NCI-H1092 treated with DMSO at 0.1 percent for 48 hours (cell line): ENCODE measurements at regions not wholly inside any gene's neighbourhood (a gene's known extent, or its start where the extent isn't known, plus 50 kb on each side); places are given as distances from the start of the nearest gene placed in this dataset.
"Not testable (repeated sequence)": the region's sequence is repeated elsewhere in the genome, so short reads cannot be mapped to it uniquely, and the experiment has no call there.

Source experiments
- DNase-seq: peaks from one replicate; lab custom pipeline; 2025; lab: John Stamatoyannopoulos, UW

DNA sequence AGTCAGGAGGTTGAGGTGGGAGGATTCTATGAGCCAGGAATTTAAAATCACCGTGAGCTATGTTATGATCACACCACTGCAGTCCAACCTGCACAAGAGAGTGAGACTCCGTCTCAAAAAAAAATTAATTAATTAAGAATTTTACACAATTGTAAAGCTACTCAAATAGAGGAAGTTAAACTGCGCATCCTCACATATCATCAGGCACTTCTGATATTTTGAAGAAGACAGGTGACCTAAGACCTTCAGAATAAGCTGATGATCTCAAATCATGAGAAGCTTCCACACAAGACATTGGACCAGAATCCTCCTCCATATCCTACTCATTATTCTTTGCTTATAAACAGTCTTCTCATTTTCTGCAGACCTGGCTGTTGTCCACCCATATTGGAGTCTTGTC is 800.9 kb downstream of the TMEM121 start:
- no peak for DNase-seq

DNA sequence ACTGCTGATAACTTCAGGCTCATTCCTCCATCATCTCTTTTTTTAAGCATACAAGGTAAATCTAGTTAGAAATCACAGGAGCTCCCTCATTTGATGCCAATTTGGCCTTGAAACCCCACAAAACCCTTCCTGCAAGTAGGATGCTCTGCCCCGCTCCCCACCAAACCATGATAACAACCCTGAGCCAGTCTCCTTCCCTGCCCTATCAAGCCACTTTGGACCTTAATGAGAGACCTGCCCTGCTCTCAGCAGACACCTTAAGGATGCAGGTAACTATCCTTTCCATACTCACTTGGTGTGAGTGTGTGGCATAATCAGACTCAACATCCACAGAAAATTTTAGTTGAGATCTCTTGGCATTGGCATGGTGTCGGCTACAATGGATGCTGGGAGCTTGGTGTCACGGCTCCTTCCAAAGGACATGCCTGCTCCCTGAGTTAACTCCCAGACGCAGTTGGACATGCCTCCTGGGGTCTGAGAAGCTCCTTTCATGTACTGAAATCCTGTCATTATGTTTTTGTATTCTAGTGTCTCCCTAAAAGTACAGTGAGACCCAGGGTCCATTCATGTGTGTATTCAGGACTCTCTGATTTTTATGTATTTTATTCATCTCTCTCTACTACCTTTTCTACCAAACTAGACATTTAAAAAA is 801.4 kb downstream of the TMEM121 start:
- not testable (repeated sequence) for DNase-seq

DNA sequence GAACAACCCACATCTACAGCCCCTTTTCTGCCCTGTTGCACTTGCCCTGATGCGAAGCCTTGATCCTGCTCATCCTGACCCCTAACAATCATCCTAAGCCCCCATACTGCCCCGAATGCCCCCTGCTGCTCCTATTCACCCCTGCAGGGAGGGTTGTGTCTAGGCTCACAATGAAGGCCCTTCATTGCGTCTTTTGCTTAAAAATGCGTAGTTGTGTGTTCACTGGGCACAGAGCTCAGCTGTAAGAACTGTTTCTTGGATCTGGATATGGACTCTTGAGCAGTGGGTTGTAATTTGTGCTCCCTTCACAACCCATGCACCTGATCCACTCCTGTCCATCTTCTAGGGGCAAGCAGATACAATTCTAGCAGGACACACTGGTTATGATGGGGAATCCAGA is 802.9 kb downstream of the TMEM121 start:
- not testable (repeated sequence) for DNase-seq

DNA sequence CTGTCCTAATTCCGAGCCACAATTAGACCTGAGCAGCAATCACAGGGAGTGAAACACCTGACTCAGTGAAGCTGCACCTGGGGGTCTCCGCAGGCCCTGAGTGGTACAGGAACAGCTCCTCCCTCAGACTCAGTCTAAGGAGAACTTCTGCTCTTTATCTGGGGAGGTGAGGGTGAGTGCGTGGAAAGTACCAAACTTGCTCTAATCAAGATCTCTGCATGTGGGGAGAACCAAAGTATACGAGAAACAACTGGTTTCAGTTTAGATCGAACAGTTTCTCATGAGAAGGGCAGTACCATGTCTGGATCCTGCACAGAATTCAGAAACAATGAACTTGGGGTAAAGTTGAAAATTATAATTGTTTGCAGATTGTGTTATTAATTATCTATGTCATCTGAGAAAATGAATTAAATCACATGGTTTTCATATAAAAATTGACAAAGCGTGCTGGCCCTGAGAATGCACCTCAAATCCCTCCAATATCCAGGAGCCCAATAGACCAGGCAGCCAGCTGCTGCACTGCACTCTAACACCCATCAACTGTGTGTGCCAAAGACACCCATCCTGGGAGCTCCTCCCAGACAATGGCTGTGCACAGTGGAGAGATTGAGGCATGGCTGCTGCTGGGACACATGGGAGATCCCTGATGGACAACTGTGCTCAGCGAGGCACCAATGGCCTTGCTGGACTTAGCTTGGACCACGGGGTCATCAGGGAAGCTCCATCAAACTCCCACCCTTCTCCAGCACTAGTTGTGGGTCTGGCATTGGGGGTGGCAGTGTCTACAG is 803.8 kb downstream of the TMEM121 start:
- not testable (repeated sequence) for DNase-seq

DNA sequence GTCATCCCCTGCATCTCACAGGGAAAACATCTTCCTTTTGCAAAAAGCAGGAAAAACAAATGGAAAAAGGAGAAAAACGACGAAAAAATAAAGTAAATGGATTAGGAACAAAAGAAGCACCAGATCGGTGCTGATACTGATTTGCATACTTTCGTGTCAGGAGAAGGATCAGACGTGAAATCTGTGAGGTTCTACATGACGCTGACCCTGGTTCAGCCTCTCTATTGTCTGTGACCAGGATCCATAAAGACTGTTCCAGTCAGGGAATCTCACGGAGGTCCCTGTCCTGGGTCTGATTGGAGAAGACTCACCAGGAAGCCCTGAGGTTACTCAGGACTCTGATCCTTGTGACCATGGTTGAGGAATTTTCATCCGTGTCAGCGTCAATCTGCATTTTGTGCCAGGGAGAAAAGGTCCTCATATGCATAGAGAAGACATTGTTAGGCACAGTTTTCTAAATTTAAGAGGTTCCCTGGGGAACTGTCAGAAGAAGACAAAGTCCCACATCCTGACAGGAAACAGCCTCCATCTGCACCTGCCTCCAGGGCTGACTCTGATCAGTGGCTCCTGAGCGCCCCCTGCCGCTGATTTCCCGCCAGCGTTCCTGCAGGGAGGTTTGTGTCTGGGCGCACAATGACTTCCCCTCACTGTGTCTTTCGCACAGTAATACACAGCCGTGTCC is 808.2 kb downstream of the TMEM121 start:
- not testable (repeated sequence) for DNase-seq

DNA sequence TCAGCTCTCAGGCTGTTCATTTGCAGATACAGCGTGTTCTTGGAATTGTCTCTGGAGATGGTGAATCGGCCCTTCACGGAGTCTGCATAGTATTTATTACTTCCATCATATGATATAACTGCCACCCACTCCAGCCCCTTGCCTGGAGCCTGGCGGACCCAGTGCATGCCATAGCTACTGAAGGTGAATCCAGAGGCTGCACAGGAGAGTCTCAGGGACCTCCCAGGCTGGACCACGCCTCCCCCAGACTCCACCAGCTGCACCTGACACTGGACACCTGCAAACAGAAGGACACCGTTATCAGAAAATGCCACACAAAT is 808.7 kb downstream of the TMEM121 start:
- DNase-seq, result not testable (repeated sequence)

DNA sequence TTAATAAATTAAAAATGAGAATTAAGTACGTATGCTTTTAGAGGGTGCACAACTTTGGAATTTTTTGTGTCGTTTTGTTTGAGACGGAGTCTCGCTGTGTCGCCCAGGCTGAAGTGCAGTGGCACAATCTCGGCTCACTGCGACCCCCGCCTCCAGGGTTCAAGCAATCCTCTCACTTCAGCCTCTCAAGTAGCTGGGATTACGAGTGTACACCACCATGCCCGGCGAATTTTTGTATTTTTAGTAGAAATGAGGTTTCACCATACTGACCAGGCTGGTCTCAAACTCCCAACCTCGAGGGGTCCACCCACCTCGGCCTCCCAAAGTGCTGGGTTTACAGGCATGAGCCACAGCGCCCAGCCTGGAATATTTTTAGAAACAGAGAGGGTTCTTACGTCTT is 812.4 kb downstream of the TMEM121 start:
- not testable (repeated sequence) for DNase-seq

DNA sequence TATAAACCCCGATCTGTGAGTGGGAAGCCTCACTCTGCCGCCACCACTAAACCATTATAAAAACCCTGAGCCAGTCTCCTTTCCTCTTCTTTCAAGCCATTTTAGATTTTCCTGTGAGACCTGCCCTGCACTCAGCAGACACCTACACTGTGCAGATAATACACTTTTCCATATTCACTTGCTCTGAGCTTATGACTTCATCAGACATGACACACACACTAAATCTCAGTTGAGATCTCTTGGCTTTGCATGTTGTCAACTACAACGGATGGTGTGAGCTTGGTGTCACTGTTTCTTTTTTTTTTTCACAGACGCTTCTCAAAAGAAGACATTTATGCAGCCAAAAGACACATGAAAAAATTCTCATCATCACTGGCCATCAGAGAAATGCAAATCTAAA is 814.3 kb downstream of the TMEM121 start:
- DNase-seq, result not testable (repeated sequence)

DNA sequence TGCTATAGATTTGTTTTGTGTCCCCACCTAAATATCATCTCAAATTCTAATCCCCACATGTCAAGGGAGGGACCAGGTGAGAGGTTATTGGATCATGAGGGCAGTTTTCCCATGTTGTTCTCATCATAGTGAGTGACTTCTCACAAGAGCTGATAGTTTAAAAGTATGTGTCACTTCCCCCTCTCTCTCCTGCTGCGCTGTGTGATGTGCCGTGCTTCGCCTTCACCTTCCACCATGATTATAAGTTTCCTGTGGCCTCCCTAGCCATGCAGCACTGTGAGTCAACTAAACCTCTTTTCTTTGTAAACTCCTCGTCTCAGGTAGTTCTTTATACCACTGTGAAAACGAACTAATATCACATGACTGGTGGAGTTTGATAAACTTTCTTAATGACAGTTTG is 814.8 kb downstream of the TMEM121 start:
- not testable (repeated sequence) for DNase-seq

DNA sequence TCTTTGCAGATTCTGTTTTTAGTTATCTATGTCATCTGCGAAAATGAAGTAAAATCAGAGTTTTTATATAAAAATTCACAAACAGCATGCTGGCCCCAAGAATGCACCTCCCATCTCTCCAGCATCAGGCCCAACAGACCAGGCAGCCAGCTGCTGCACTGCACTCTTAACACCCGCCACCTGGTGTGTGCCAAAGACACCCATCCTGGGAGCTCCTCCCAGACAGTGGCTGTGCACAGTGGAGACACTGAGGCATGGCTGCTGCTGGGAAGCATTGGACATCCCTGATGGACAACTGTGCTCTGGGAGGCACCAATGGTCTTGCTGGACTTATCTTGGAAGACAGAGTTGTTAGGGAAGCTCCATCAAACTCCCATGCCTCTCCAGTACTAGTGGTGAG is 817.2 kb downstream of the TMEM121 start:
- DNase-seq, result no peak

DNA sequence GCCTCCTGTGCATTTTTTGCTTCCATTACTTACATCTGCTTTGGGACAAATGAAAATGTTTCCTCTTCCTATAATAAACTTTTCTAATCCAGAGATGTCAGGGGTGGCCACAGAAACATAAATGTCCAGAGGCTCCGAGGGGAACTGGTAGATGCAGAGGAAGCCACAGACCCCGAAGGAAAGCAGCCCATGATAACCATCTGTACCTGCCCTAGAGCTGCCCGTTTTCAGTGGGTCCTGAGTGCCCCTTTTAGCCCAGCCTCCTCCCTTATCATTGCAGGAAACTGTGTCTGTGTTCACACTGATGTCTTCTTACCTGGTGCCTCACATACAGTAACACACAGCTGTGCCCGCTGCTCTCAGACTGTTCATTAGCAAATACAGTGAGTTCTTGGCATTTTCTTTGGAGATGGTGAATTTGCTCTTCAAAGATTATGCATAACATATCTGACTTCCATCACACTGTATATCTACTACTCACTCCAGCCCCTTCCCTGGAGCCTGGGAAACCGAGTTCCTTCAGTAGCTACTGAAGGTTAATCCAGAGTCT is 817.8 kb downstream of the TMEM121 start:
- not testable (repeated sequence) for DNase-seq

DNA sequence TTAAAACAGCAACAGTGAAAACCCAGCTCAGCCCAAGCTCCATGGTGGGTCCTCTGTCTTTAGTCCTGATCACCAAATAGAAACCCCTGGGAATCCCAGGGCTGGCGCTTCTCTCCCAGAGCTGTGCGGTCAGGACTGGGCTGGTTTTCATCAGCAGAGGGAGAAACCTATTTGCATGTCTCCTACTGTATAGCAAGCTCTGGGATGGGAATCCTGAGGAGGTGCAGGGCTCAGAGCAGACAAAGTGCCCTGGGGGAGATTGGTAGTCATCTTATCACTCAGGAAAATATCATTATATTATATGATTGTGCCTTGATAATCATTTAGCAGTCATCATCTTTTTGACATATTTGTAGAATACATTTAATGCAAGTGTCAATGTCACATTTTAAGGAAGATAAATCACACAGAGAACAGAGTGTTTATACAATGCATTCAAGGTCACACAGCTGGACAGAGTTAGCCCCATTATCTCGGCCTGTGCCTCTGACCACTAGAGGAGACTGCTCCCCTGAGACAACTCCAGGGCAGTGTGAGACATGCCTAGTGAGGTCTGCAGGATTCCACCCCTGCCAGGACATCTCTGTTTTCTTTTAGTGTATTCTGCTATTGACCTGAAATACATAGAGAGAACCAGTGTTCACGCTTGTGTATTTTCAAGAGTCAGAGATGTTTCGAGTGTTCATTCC is 818.6 kb downstream of the TMEM121 start:
- not testable (repeated sequence) for DNase-seq

DNA sequence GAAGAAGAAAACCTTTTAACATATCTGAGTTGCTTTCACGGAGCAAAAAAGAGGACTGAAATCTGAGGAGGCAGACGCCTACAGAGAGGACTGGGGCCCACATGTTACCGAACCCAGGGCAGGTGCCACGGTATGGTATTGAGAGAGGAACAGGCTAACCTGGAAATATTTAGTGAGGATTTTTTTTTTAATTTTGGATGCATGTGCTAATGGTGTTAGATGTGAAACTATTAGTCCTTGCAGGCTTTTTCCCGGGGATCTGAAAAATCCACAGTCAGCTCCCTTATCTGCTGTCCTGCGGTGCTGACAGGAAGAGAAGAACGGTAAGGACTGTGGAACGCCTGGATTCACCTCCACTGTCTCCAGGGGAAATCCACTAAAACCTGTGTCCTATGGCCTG is 819.7 kb downstream of the TMEM121 start:
- DNase-seq, result no peak

DNA sequence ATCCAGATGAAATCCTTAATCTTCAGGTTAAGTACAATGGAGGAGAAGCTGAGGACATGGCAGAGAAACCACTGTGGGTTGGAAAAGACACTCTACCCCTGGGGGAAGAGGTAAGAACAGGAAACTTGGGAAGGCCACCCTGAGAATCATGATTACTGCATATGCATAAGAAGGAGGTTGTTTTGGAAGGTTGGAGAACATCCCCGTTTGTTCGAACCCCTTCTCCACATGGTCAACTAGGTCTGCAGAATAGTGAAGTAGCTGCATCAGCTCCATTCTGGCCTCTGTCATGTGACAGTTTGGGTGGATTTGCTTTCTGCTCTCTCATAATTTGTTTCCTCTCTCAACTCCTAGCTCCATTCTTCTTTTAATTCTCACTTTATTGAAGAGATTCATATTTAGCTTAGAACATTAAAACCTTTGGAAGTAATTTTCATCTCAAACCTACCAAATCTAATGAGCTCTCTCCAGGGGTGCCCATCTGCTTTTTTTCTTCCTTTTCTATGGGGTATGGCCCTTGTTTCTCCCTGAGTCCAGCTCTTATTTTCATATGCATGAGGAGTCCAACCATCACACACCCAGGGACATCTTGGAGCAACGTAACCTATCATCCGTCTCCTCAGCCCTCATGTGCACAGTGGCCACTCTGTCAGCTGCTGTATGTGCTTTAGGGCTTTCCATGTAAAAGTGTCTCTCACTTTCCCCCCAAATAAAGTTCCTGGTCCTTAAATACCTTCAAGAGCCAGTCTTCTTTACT is 820.3 kb downstream of the TMEM121 start:
- DNase-seq, result no peak

DNA sequence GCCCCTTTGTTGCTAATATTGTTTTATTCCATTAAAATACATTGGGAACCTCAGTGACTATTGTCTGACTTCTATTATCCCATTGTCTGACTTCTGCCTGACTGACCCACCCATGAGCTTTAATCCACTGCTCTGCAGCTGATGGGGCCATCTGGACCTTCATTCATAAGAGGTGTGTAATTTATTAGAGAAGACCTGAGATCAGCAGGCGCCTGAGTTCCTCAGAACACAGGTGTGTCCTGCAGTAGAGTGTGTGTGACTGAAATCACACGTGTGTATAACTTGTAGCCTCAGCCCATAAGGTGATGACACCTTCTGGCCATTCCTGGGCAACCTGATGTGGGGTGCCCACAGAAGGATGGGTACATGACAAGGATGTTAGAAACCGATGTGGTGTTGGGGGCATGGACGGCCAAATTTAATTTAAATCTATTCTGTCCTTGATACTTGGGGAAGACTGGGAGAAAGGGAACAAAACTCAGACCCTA is 821.0 kb downstream of the TMEM121 start:
- no peak for DNase-seq

DNA sequence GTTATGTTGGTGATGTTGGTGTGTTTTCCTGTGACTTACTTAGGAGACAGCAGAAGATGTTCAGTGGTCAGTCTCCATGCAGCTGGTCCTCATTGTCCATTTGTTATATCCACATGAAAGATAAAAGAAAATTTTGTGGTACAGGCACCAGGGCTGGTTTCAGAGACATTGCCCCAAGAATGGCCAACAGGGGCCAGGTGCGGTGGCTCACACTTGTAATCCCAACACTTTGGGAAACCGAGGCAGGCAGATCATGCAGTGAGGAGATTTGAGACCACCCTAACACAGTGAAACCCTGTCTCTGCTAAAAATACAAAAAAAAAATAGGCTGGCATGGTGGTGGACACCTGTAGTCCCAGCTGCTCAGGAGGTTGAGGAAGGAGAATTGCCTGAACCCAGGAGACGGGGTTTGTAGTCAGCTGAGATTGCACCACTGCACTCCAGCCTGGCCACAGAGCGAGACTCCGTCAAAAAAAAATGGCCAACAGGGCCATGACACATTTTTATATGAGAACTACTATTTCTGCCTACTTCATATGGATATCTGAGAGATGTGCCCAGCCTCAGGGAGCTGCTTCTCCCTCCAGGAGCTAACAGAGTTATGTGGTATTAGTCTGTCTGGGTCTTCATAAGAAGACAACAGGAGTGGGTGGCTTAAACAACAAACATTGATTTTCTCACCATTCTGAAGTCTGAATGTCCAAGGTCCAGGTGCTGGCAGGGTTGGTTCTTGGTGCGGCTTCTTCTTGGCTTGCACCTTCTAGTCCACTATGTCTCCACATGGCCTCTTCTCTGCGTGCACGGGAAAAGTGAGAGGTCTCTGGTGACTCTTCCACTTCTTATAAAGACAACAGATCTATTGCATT is 821.7 kb downstream of the TMEM121 start:
- DNase-seq, result no peak

DNA sequence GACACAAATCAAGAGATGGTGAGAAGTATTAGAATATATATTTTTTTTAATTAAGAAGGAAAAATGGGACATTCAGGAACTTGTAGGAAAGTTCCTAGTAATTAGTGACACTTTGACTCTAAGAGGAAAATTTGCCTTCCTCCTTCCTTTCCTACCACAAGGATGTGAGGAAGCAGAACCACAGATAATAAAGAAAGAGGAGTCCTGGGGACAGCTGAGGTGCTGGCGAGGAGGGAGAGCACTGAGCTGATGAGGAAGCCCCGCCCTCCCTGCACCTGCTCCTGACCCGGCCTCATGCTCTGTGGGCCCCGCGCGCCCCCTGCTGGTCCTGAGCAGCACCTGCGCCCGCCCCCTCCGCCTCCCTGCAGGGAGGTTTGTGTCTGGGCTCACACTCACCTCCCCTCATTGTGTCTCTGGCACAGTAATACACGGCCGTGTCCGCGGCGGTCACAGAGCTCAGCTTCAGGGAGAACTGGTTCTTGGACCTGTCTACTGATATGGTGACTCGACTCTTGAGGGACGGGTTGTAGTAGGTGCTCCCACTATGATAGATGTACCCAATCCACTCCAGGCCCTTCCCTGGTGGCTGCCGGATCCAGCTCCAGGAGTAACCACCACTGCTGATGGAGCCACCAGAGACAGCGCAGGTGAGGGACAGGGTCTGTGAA is 822.6 kb downstream of the TMEM121 start:
- not testable (repeated sequence) for DNase-seq

DNA sequence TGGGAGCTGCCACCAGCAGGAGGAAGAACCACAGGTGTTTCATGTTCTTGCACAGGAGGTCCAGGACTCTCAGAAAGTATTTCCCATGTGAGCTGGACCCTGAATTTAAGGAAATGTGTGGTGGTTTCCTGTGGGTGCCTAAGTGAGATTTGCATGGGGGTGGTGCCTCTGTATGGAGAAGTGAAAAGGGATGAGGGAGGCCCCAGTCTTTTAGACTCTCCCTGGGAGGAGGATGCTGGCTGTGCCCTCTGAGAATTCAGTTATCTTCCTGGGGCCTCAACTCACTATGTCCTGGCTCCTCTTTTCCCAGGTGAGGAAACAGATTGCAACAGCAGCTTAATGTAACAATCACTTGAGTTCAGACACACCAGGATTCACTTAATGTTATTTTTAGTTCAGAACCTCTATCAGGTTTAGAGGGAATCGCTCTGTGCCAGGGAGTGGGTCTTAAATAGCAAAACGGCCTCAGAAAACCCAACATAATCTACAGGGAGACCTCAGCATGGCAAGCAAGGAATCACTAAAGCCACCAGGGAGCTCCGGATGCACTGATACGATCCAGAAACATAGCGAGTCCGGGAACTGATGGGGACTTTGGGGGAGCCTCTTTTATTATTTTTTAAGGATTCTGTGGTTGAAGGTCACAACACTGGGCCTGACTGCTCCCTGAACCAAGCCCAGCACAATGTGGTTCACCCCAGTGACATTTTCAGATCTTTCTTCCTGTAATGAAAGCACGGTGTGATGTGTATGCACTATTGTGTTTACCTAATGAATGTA is 823.5 kb downstream of the TMEM121 start:
- not testable (repeated sequence) for DNase-seq
